ENCODE measurements at regions not wholly inside any gene's neighbourhood (a gene's known extent, or its start where the extent isn't known, plus 50 kb on each side); places are given as distances from the start of the nearest gene placed in this dataset.

DNA sequence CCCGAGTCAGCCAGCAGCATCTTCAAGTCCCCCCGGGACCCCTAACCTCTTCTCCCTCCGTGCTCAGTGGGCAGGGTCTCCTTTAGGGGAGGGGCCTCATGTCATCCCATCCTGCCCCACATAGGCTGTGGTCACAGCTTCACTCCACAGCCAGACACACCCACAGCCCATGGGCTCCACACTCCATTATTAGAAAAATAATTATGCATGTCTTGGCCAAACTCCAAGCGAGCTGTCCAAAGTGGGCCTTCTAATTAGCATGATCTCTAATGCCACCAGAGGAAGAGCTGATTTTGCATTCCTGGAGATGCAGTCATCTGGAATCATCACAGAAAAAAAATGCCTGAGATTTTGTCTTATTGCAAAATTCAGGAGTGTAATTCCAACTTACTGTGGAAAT, 418.2 kb downstream of the IRX2 start:
- H3K4me3 Mint-ChIP-seq: no peak overlapping the region
- peaks cover 2% of the 10 kb centered on the region for H3K27me3 Mint-ChIP-seq (ENCODE audit: insufficient read depth, low read depth)
- Histone ChIP-seq H3K79me2 (ENCODE audit: low read depth) (no peaks in the 10 kb centered on the region), H3K4me1 (peaks cover 17% of the 10 kb centered on the region), H3K27ac (no peak overlapping the region), H3F3A (ENCODE audit: low read depth) (no peaks in the 10 kb centered on the region), H3K4me3 (no peak overlapping the region), H3K9ac (no peak overlapping the region), H3K27me3 (no peaks in the 10 kb centered on the region), H2AFZ (replicated peaks) (no peak overlapping the region), H3K4me2 (no peak overlapping the region), H3K9me3 (ENCODE audit: low read depth) (no peaks in the 10 kb centered on the region), H3K36me3 (no peaks in the 10 kb centered on the region), H4K20me1 (ENCODE audit: low read depth) (no peaks in the 10 kb centered on the region)
- no peak for DNase-seq (ENCODE audit: low spot score)
- peaks cover 61% of the 10 kb centered on the region for H3K4me1 Mint-ChIP-seq
- no peak overlapping the region for H3K27ac Mint-ChIP-seq
- H3K9me3 Mint-ChIP-seq: no peaks in the 10 kb centered on the region
- TF ChIP-seq EZH2 (IDR thresholded peaks at IDR 0.05) (no peak), EZH2phosphoT487 (IDR thresholded peaks at IDR 0.05) (no peak)
- TF ChIP-seq, protein P1, sequence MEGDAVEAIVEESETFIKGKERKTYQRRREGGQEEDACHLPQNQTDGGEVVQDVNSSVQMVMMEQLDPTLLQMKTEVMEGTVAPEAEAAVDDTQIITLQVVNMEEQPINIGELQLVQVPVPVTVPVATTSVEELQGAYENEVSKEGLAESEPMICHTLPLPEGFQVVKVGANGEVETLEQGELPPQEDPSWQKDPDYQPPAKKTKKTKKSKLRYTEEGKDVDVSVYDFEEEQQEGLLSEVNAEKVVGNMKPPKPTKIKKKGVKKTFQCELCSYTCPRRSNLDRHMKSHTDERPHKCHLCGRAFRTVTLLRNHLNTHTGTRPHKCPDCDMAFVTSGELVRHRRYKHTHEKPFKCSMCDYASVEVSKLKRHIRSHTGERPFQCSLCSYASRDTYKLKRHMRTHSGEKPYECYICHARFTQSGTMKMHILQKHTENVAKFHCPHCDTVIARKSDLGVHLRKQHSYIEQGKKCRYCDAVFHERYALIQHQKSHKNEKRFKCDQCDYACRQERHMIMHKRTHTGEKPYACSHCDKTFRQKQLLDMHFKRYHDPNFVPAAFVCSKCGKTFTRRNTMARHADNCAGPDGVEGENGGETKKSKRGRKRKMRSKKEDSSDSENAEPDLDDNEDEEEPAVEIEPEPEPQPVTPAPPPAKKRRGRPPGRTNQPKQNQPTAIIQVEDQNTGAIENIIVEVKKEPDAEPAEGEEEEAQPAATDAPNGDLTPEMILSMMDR (IDR thresholded peaks at IDR 0.05): no peak
- no peaks in the 10 kb centered on the region for H3K36me3 Mint-ChIP-seq

DNA sequence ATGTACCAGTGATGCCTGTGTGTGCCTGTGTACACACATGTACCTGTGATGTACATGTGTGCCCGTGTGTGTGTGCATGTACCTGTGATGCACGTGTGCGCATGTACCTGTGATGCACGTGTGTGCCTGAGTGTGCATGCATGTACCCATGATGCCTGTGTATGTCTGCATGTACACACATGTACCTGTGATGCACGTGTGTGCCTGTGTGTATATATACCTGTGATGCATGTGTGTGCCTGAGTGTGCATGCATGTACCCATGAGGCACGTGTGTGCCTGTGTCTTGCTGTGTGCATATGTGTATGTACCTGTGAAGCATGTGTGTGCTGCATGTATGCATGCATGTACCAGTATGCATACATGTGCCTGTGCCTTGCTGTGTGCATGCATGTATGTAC, 419.0 kb downstream of the IRX2 start:
- H3F3A ChIP-seq (ENCODE audit: low read depth): no peaks in the 10 kb centered on the region
- Mint-ChIP-seq H3K9me3 (no peaks in the 10 kb centered on the region), H3K27me3 (ENCODE audit: insufficient read depth, low read depth) (peaks cover 3% of the 10 kb centered on the region), H3K4me1 (peaks cover 66% of the 10 kb centered on the region), H3K36me3 (no peaks in the 10 kb centered on the region), H3K4me3 (no peak overlapping the region), H3K27ac (no peak overlapping the region)
- H3K27me3 ChIP-seq: no peaks in the 10 kb centered on the region
- TF ChIP-seq, protein P1 (IDR thresholded peaks at IDR 0.05): no peak
- TF ChIP-seq EZH2 (IDR thresholded peaks at IDR 0.05): no peak
- no peak for TF ChIP-seq EZH2phosphoT487 (IDR thresholded peaks at IDR 0.05)
- H3K27ac ChIP-seq: no peak overlapping the region
- no peak for DNase-seq (ENCODE audit: low spot score)
- no peaks in the 10 kb centered on the region for H3K9me3 ChIP-seq (ENCODE audit: low read depth)
- H3K4me2 ChIP-seq: no peak overlapping the region
- H3K4me1 ChIP-seq: peaks cover 17% of the 10 kb centered on the region
- H3K79me2 ChIP-seq (ENCODE audit: low read depth): no peaks in the 10 kb centered on the region
- H4K20me1 ChIP-seq (ENCODE audit: low read depth): no peaks in the 10 kb centered on the region
- no peaks in the 10 kb centered on the region for H3K36me3 ChIP-seq
- no peak overlapping the region for H3K4me3 ChIP-seq
- no peak overlapping the region for H2AFZ ChIP-seq (replicated peaks)
- H3K9ac ChIP-seq: no peak overlapping the region

DNA sequence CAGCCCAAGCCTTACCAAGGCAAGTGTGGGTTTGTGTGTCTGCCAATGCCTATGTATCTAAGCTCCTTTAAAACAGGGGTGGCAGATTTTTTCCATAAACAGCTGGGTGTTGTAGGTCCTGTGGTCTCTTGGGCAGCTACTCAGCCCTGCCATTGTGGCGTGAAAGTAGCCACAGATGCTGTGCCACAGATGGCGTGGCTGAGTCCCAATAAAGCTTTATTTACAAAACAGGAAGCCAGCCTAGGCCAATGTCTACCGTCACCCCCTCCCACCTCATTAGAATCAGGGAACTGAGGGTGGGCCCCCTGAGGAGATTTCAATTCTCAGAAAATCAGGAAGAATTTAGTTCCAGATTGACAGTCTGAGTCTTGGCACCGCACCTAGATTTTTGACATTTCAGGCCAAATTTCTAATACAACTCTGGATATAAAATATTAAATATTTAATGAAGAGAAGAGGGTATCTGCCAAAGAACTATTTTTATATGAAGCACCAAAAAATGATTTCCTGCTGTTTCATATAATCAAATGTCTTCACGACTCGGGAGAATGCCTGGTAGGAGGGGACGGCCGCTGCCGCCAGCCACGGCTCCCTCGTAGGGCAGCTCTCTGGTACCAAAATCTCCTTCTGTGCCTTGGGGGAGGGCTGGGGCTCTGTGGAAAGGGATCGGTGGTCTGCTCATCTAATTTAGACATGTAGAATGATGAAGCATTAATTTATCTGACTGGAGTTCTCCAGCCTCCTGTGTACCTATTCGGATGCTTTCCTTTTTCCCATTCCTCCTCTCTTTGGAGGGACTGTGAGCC, 420.9 kb downstream of the IRX2 start:
- no peaks in the 10 kb centered on the region for H3K79me2 ChIP-seq (ENCODE audit: low read depth)
- no peaks in the 10 kb centered on the region for H3K9me3 ChIP-seq (ENCODE audit: low read depth)
- H3K27me3 Mint-ChIP-seq (ENCODE audit: insufficient read depth, low read depth): peaks cover 3% of the 10 kb centered on the region
- no peak overlapping the region for H2AFZ ChIP-seq (replicated peaks)
- H3K9ac ChIP-seq: no peak overlapping the region
- H3K36me3 Mint-ChIP-seq: no peaks in the 10 kb centered on the region
- no peak overlapping the region for H3K4me2 ChIP-seq
- H3K4me1 Mint-ChIP-seq: peaks cover 60% of the 10 kb centered on the region
- TF ChIP-seq, protein P1 (IDR thresholded peaks at IDR 0.05): no peak
- TF ChIP-seq EZH2phosphoT487 (IDR thresholded peaks at IDR 0.05): no peak
- peak overlapping the region; percentile 77 for H3K27ac Mint-ChIP-seq
- H3K4me3 ChIP-seq: no peak overlapping the region
- no peaks in the 10 kb centered on the region for H3F3A ChIP-seq (ENCODE audit: low read depth)
- H3K36me3 ChIP-seq: no peaks in the 10 kb centered on the region
- H3K9me3 Mint-ChIP-seq: no peaks in the 10 kb centered on the region
- no peaks in the 10 kb centered on the region for H4K20me1 ChIP-seq (ENCODE audit: low read depth)
- H3K4me1 ChIP-seq: peaks cover 15% of the 10 kb centered on the region
- no peak overlapping the region for H3K27ac ChIP-seq
- DNase-seq (ENCODE audit: low spot score): no peak
- no peak overlapping the region for H3K4me3 Mint-ChIP-seq
- H3K27me3 ChIP-seq: no peaks in the 10 kb centered on the region

All from neural progenitor cell (in vitro differentiated cells).